Gastroesophageal sphincter (tissue), 4 donors: ENCODE measurements at regions not wholly inside any gene's neighbourhood (a gene's known extent, or its start where the extent isn't known, plus 50 kb on each side); places are given as distances from the start of the nearest gene placed in this dataset.

Experiments used
- ATAC-seq: fragments of 150-250 bp; one replicate; pipeline ENCODE4 v1.9.1; 2016; ENCODE audit warnings: mild to moderate bottlenecking, moderate library complexity
- H3K27ac ChIP-seq, 4 donors: fragments of 200-600 bp; sonication (generic) in 3 of 4; 1 replicate in 3 of 4; 2 replicates in 1 of 4; pipeline ENCODE4 v1.5.1; 2016 to 2019
- H3K27me3 ChIP-seq: fragments of 200-600 bp; sonication (generic); one replicate; pipeline ENCODE4 v1.5.1; 2019
- H3K36me3 ChIP-seq, 2 donors: fragments of 200-600 bp; sonication (generic); one replicate each; pipeline ENCODE4 v1.5.1; 2019; ENCODE audit warnings: control low read depth in 1 of 2
- H3K4me1 ChIP-seq, 3 donors: fragments of 200-600 bp; sonication (generic); 1 replicate in 2 of 3; 2 replicates in 1 of 3; pipeline ENCODE4 v1.5.1; 2016 to 2019; ENCODE audit warnings: control low read depth in 2 of 3
- H3K4me3 ChIP-seq, 2 donors: fragments of 200-600 bp; sonication (generic); one replicate each; pipeline ENCODE4 v1.5.1; 2019; ENCODE audit warnings: mild to moderate bottlenecking in 1 of 2, moderate library complexity in 1 of 2
- H3K9me3 ChIP-seq, 3 donors: fragments of 200-600 bp; sonication (generic); one replicate each; pipeline ENCODE4 v1.5.1; 2017 to 2019; ENCODE audit warnings: control low read depth in 2 of 3
- CTCF ChIP-seq, 4 experiments: fragments of 200-600 bp in 2 of 4; fragments of 450-650 bp in 2 of 4; sonication (generic) in 1 of 4; IDR thresholded peaks; one replicate each; pipeline ENCODE4 v1.5.1; 2017 to 2019; ENCODE audit warnings: antibody characterized with exemption in 4 of 4, mild to moderate bottlenecking in 2 of 4, moderate library complexity in 2 of 4
- EP300 ChIP-seq: sonication (generic); formaldehyde crosslinking; IDR thresholded peaks from one replicate; pipeline ENCODE4 v1.6.1; 2017; ENCODE audit warnings: antibody characterized with exemption, mild to moderate bottlenecking
- POLR2A ChIP-seq, 2 donors: fragments of 450-650 bp; IDR thresholded peaks; one replicate each; pipeline ENCODE4 v1.6.1; 2017; ENCODE audit warnings: antibody characterized with exemption in 2 of 2, mild to moderate bottlenecking in 2 of 2, moderate library complexity in 1 of 2
- POLR2AphosphoS5 ChIP-seq: sonication (generic); formaldehyde crosslinking; IDR thresholded peaks from one replicate; pipeline ENCODE4 v1.6.1; 2017; ENCODE audit warnings: antibody characterized with exemption
- WGBS, 2 donors: methylation state at CpG; one replicate each; pipeline ENCODE4 v1.1.5; 2018; ENCODE audit warnings: low coverage in 1 of 2; 5-methylcytosine and 5-hydroxymethylcytosine counted together

- no peak for ATAC-seq
- Histone ChIP-seq H3K27ac (no peak overlapping the region), H3K27me3 (no peaks in the 10 kb centered on the region), H3K36me3 (no peaks in the 10 kb centered on the region), H3K4me3 (no peak overlapping the region), H3K9me3 (no peaks in the 10 kb centered on the region), H3K4me1 (peaks cover 0 to 5% (median 0%) of the 10 kb centered on the region in 3 donors)
- 19 to 46% methylated on average over 2 of the region's 2 CpGs for WGBS, 2 donors
- TF ChIP-seq POLR2AphosphoS5 (no peak), CTCF (IDR thresholded peaks at IDR 0.05) (no peak), POLR2A (IDR thresholded peaks at IDR 0.05) (no peak), EP300 (no peak)
Measured at GRCh38 chr2:21314322-21314835, 190.6 kb downstream of the TDRD15 start.

- no peaks in the 10 kb centered on the region for H3K9me3 ChIP-seq
- no peak overlapping the region for H3K4me3 ChIP-seq
- TF ChIP-seq CTCF (IDR thresholded peaks at IDR 0.05) = peak; percentile 35 to 63 (median 45)
- no peak for TF ChIP-seq POLR2AphosphoS5
- 26 to 34% methylated on average over 10 of the region's 10 CpGs for WGBS, 2 donors
- no peaks in the 10 kb centered on the region for H3K27me3 ChIP-seq
- H3K36me3 ChIP-seq = no peaks in the 10 kb centered on the region
- ATAC-seq = no peak
- peaks cover 0 to 5% (median 0%) of the 10 kb centered on the region in 3 donors for H3K4me1 ChIP-seq
- no peak overlapping the region for H3K27ac ChIP-seq
Measured at GRCh38 chr2:21317131-21317530, 193.4 kb downstream of the TDRD15 start.

GRCh38 chr2:21318263-21318662 is 194.5 kb downstream of the TDRD15 start:
- no peak overlapping the region for H3K4me3 ChIP-seq
- no peaks in the 10 kb centered on the region for H3K36me3 ChIP-seq
- WGBS, 2 donors = 82 to 89% methylated on average over 2 of the region's 2 CpGs
- no peaks in the 10 kb centered on the region for H3K9me3 ChIP-seq
- no peak overlapping the region for H3K27ac ChIP-seq
- TF ChIP-seq CTCF (IDR thresholded peaks at IDR 0.05) (no peak), POLR2AphosphoS5 (no peak), EP300 (no peak), POLR2A (IDR thresholded peaks at IDR 0.05) (no peak)
- ATAC-seq = no peak
- no peaks in the 10 kb centered on the region for H3K27me3 ChIP-seq
- peaks cover 0 to 5% (median 0%) of the 10 kb centered on the region in 3 donors for H3K4me1 ChIP-seq

- Histone ChIP-seq H3K9me3 (no peaks in the 10 kb centered on the region), H3K4me3 (no peak overlapping the region), H3K4me1 (no peaks in the 10 kb centered on the region), H3K27me3 (no peaks in the 10 kb centered on the region), H3K36me3 (no peaks in the 10 kb centered on the region), H3K27ac (no peak overlapping the region)
- ATAC-seq = no peak
- 25 to 43% methylated on average over 2 of the region's 2 CpGs for WGBS, 2 donors
- TF ChIP-seq POLR2AphosphoS5 (no peak), POLR2A (IDR thresholded peaks at IDR 0.05) (no peak), CTCF (IDR thresholded peaks at IDR 0.05) (no peak), EP300 (no peak)
Measured at GRCh38 chr2:21326152-21326551, 202.4 kb downstream of the TDRD15 start.

- Histone ChIP-seq H3K36me3 (no peaks in the 10 kb centered on the region), H3K9me3 (no peaks in the 10 kb centered on the region), H3K4me1 (no peaks in the 10 kb centered on the region), H3K27ac (no peak overlapping the region), H3K27me3 (no peaks in the 10 kb centered on the region), H3K4me3 (no peak overlapping the region)
- no peak for ATAC-seq
- TF ChIP-seq POLR2AphosphoS5 = no peak
- no peak for TF ChIP-seq POLR2A (IDR thresholded peaks at IDR 0.05)
- no peak for TF ChIP-seq EP300
- TF ChIP-seq CTCF (IDR thresholded peaks at IDR 0.05) = no peak
- WGBS, 2 donors = 37 to 60% methylated on average over 3 to 4 of the region's 4 CpGs
Measured at GRCh38 chr2:21328177-21328576, 204.4 kb downstream of the TDRD15 start.
